Right lung (tissue), 2 donors: ENCODE measurements at regions not wholly inside any gene's neighbourhood (a gene's known extent, or its start where the extent isn't known, plus 50 kb on each side); places are given as distances from the start of the nearest gene placed in this dataset.

Experiments
- DNase-seq, 2 donors: peaks; one replicate each; pipeline ENCODE4 v3.0.0-alpha.2; 2013

GRCh38 chr6:93829009-93829408 lies 409.6 kb upstream of the EPHA7 start:
- DNase-seq = no peak

- no peak for DNase-seq
Measured at GRCh38 chr6:93828553-93828952, 409.2 kb upstream of the EPHA7 start.

- DNase-seq = no peak
Measured at GRCh38 chr6:93827728-93828127, 408.4 kb upstream of the EPHA7 start.

GRCh38 chr6:93825950-93826349 lies 406.6 kb upstream of the EPHA7 start:
- no peak for DNase-seq

- no peak for DNase-seq
Measured at GRCh38 chr6:93823489-93823888, 404.1 kb upstream of the EPHA7 start.

- DNase-seq = no peak
Measured at GRCh38 chr6:93822434-93823265, 403.3 kb upstream of the EPHA7 start.

GRCh38 chr6:93821953-93822352 lies 402.6 kb upstream of the EPHA7 start:
- no peak for DNase-seq

- DNase-seq = no peak
Measured at GRCh38 chr6:93820465-93821082, 401.2 kb upstream of the EPHA7 start.

- no peak for DNase-seq
Measured at GRCh38 chr6:93819189-93819588, 399.8 kb upstream of the EPHA7 start.

- DNase-seq = no peak
Measured at GRCh38 chr6:93817937-93818336, 398.6 kb upstream of the EPHA7 start.

GRCh38 chr6:93806409-93807270 lies 387.3 kb upstream of the EPHA7 start:
- no peak for DNase-seq

GRCh38 chr6:93801101-93801847 lies 381.9 kb upstream of the EPHA7 start:
- no peak for DNase-seq

GRCh38 chr6:93799226-93799625 lies 379.9 kb upstream of the EPHA7 start:
- DNase-seq = no peak

GRCh38 chr6:93794166-93794565 lies 374.8 kb upstream of the EPHA7 start:
- DNase-seq = no peak

GRCh38 chr6:93792746-93793145 lies 373.4 kb upstream of the EPHA7 start:
- no peak for DNase-seq

GRCh38 chr6:93790981-93791380 lies 371.6 kb upstream of the EPHA7 start:
- no peak for DNase-seq

- DNase-seq = no peak
Measured at GRCh38 chr6:93789532-93789931, 370.2 kb upstream of the EPHA7 start.

GRCh38 chr6:93787841-93788240 lies 368.5 kb upstream of the EPHA7 start:
- DNase-seq = no peak

GRCh38 chr6:93786474-93787330 lies 367.3 kb upstream of the EPHA7 start:
- no peak for DNase-seq

- no peak for DNase-seq
Measured at GRCh38 chr6:93785694-93786030, 366.3 kb upstream of the EPHA7 start.
